K562 (cell line): ENCODE measurements at regions not wholly inside any gene's neighbourhood (a gene's known extent, or its start where the extent isn't known, plus 50 kb on each side); places are given as distances from the start of the nearest gene placed in this dataset.

Source experiments
- ATAC-seq: fragments of 200-7000 bp; cut with Tn5 transposase; 3 replicates; pipeline ENCODE4 v1.9.1; 2020; ENCODE audit warnings: moderate library complexity
- BruUV-seq: library from RNA; stranded (reverse); fragments of 400-500 nt; replicated peaks from 2 replicates; lab custom pipeline; 2021; lab: Mats Ljungman, UMichigan
- CTCF ChIA-PET: fragments of 300-600 bp; formaldehyde crosslinking; extraction: SDS; loops from one replicate; lab custom pipeline; 2021; ENCODE audit warnings: low intra/inter-chr PET ratio; lab: Yijun Ruan, JAX
- POLR2A ChIA-PET: fragments of 300-600, 350-650 bp; sonication (Branson Sonifier 250); formaldehyde crosslinking; extraction: SDS; loops from one replicate; lab custom pipeline; 2021; ENCODE audit warnings: antibody characterized with exemption, inconsistent platforms; lab: Yijun Ruan, JAX
- DNase-seq, 4 experiments: peaks; one replicate each; pipeline versions ENCODE4 v3.0.0 to v3.0.0-alpha.2; 2011 to 2018; ENCODE audit warnings: low spot score in 3 of 4, mixed read lengths in 3 of 4; ENCODE audit errors: extremely low read depth in 1 of 4
- FAIRE-seq: peaks from 2 replicates; lab custom pipeline; 2011; peaks lifted over from hg19 to GRCh38; lab: Jason Lieb, UNC
- H2AFZ ChIP-seq: 2 replicates; pipeline ENCODE4 v1.6.0; 2011; ENCODE audit warnings: low read depth, low read length, control low read depth, inconsistent platforms
- H3K27ac ChIP-seq: fragments of 200-600 bp; 3 replicates; pipeline ENCODE4 v1.8.0; 2011; ENCODE audit warnings: low read depth, mild to moderate bottlenecking, control low read depth, inconsistent platforms, low read length, moderate library complexity, mixed read lengths; ENCODE audit errors: extremely low read depth
- H3K27me3 ChIP-seq, 2 experiments: fragments of 300-600 bp in 1 of 2; 2 replicates in 1 of 2; 3 replicates in 1 of 2; pipeline versions ENCODE4 v1.6.0 to v1.8.0; 2011; ENCODE audit warnings: inconsistent platforms in 2 of 2, low read length in 2 of 2, mild to moderate bottlenecking in 1 of 2, mixed read lengths in 1 of 2, moderate library complexity in 1 of 2; ENCODE audit not compliant: control insufficient read depth in 2 of 2, insufficient read depth in 2 of 2
- H3K36me3 ChIP-seq: fragments of 300-600 bp; 3 replicates; pipeline ENCODE4 v1.8.0; 2011; ENCODE audit warnings: mild to moderate bottlenecking, low read length, inconsistent platforms; ENCODE audit not compliant: control insufficient read depth, insufficient read depth
- H3K4me1 ChIP-seq, 2 experiments: fragments of 200-600 bp in 1 of 2; replicated peaks in 1 of 2; 2 replicates in 1 of 2; 3 replicates in 1 of 2; pipeline versions ENCODE4 v1.5.1 to v1.8.0; 2011; ENCODE audit warnings: inconsistent platforms in 2 of 2, low read length in 2 of 2, mild to moderate bottlenecking in 1 of 2, mixed read lengths in 1 of 2, moderate library complexity in 1 of 2; ENCODE audit not compliant: control insufficient read depth in 2 of 2, insufficient read depth in 2 of 2
- H3K4me2 ChIP-seq: 2 replicates; pipeline ENCODE4 v1.6.1; 2011; ENCODE audit warnings: low read length, control low read depth, inconsistent platforms, mixed read lengths; ENCODE audit not compliant: insufficient read depth
- H3K4me3 ChIP-seq: fragments of 200-600 bp; sonication (generic), shearing (Covaris generic); 2 replicates; pipeline ENCODE4 v1.5.1; 2016; ENCODE audit warnings: control low read depth, inconsistent platforms
- H3K79me2 ChIP-seq: fragments of 200-600 bp; 3 replicates; pipeline ENCODE4 v1.8.0; 2011; ENCODE audit warnings: low read length, inconsistent platforms; ENCODE audit not compliant: control insufficient read depth, insufficient read depth
- H3K9ac ChIP-seq, 2 experiments: 2 replicates each; pipeline versions ENCODE4 v1.6.0 to v1.6.1; 2011; ENCODE audit warnings: low read depth in 2 of 2, low read length in 2 of 2, control low read depth in 1 of 2, inconsistent platforms in 1 of 2, mild to moderate bottlenecking in 1 of 2, mixed read lengths in 1 of 2; ENCODE audit not compliant: insufficient read depth in 1 of 2
- H3K9me1 ChIP-seq: one replicate; pipeline ENCODE4 v1.6.0; 2011; ENCODE audit warnings: inconsistent platforms, mild to moderate bottlenecking, low read length, moderate library complexity; ENCODE audit not compliant: control insufficient read depth, insufficient read depth
- H3K9me3 ChIP-seq: replicated peaks from 2 replicates; pipeline ENCODE4 v1.5.1; 2011; ENCODE audit warnings: low read depth, low read length, inconsistent platforms; ENCODE audit not compliant: control insufficient read depth, insufficient read depth
- H4K20me1 ChIP-seq: replicated peaks from 2 replicates; pipeline ENCODE4 v1.6.1; 2011; ENCODE audit warnings: low read length, inconsistent platforms, mixed read lengths; ENCODE audit not compliant: control insufficient read depth, insufficient read depth
- GTF3C2 ChIP-seq: IDR thresholded peaks from 3 replicates; pipeline ENCODE4 v1.6.1; 2011; ENCODE audit warnings: borderline replicate concordance, mild to moderate bottlenecking, moderate library complexity; ENCODE audit not compliant: insufficient read length; ENCODE audit errors: extremely low read depth
- KAT7 ChIP-seq: sonication (generic); formaldehyde crosslinking; IDR thresholded peaks from 2 replicates; pipeline ENCODE4 v1.8.0; 2022; ENCODE audit warnings: missing genetic modification reagents, mild to moderate bottlenecking, borderline replicate concordance
- NFIX ChIP-seq: fragments of 250-450 bp; sonication (Bioruptor Pico); IDR thresholded peaks from 2 replicates; pipeline ENCODE4 v1.4.0; 2020; ENCODE audit warnings: low read depth, mild to moderate bottlenecking, moderate library complexity
- RBM39 ChIP-seq: fragments of 200-400 bp; formaldehyde crosslinking; optimal IDR thresholded peaks from 2 replicates; pipeline ENCODE3; 2018; ENCODE audit warnings: low read depth, low read length
- ZNF79 ChIP-seq: fragments of 250-450 bp; sonication (Bioruptor Pico); IDR thresholded peaks from 2 replicates; pipeline ENCODE4 v1.4.0; 2020; ENCODE audit warnings: low read depth, mild to moderate bottlenecking, moderate library complexity
- WGBS: fragments of 100-300 bp; shearing (Covaris generic); methylation state at CpG from one replicate; pipeline ENCODE4 v1.1.6; 2016; ENCODE audit warnings: low coverage, mixed read lengths; ENCODE audit not compliant: insufficient coverage; ENCODE audit errors: missing lambda C conversion rate; 5-methylcytosine and 5-hydroxymethylcytosine counted together
- in situ Hi-C: fragments of 300-500 bp; cut with MboI; formaldehyde crosslinking; loops from 4 replicates; pipeline ENCODE4 v1.15.0; 2018; ENCODE audit warnings: inconsistent platforms, mixed read lengths
- intact Hi-C: fragments of 100-400 bp; cut with micrococcal nuclease; formaldehyde crosslinking; loops from 2 replicates; pipeline ENCODE4 v1.14.2; 2022

- no TSS peak for BruUV-seq
- no peak overlapping the region for H3K9ac ChIP-seq
- TF ChIP-seq ZNF79 (CRISPR knock-in tag) (no peak), KAT7 (CRISPR knock-in tag) (no peak)
- DNase-seq (no peak), FAIRE-seq (no peak), ATAC-seq (no peak)
- no peak overlapping the region for H3K27ac ChIP-seq
- H3K27me3 ChIP-seq: no peaks in the 10 kb centered on the region
- ChIA-PET POLR2A (no interaction called here), CTCF (no interaction called here)
- intact Hi-C loops: no loop called here
- no peaks in the 10 kb centered on the region for H3K79me2 ChIP-seq
- no peaks in the 10 kb centered on the region for H3K36me3 ChIP-seq
- H2AFZ ChIP-seq: no peak overlapping the region
- no peak overlapping the region for H3K4me3 ChIP-seq
- H3K9me3 ChIP-seq: no peaks in the 10 kb centered on the region
- no peaks in the 10 kb centered on the region for H3K4me1 ChIP-seq
- H3K9me1 ChIP-seq: no peaks in the 10 kb centered on the region
- H3K4me2 ChIP-seq: no peak overlapping the region
- no peaks in the 10 kb centered on the region for H4K20me1 ChIP-seq
- in situ Hi-C loops: no loop called here
Measured at GRCh38 chr5:158524070-158524469, 575.6 kb downstream of the EBF1 start.

- POLR2A ChIA-PET: no interaction called here
- ATAC-seq (no peak), FAIRE-seq (no peak)
Measured at GRCh38 chr5:158522776-158523175, 576.9 kb downstream of the EBF1 start.

More at GRCh38 chr5:158522776-158523175, 576.9 kb downstream of the EBF1 start:
- DNase-seq: no peak
- no peaks in the 10 kb centered on the region for H3K79me2 ChIP-seq
- no TSS peak for BruUV-seq
- no peaks in the 10 kb centered on the region for H3K9me3 ChIP-seq
- in situ Hi-C loops: no loop called here
- H3K36me3 ChIP-seq: no peaks in the 10 kb centered on the region
- H3K9ac ChIP-seq: no peak overlapping the region
- H3K4me1 ChIP-seq: no peaks in the 10 kb centered on the region
- H3K27ac ChIP-seq: no peak overlapping the region
- WGBS: 0% methylated on average over 2 of the region's 2 CpGs
- TF ChIP-seq GTF3C2 (no peak), NFIX (CRISPR knock-in tag) (no peak), RBM39 (no peak)
- CTCF ChIA-PET: no interaction called here
- H3K9me1 ChIP-seq: no peaks in the 10 kb centered on the region
- no peak overlapping the region for H3K4me3 ChIP-seq
- no peak overlapping the region for H2AFZ ChIP-seq
- no peak overlapping the region for H3K4me2 ChIP-seq
- intact Hi-C loops: no loop called here
- H4K20me1 ChIP-seq: no peaks in the 10 kb centered on the region
- H3K27me3 ChIP-seq: no peaks in the 10 kb centered on the region
